RWPE1 (cell line): ENCODE measurements at regions not wholly inside any gene's neighbourhood (a gene's known extent, or its start where the extent isn't known, plus 50 kb on each side); places are given as distances from the start of the nearest gene placed in this dataset.

Source experiments
- CTCF ChIA-PET: fragments of 350-600 bp; sonication (Branson Sonifier 250); formaldehyde crosslinking; extraction: SDS; loops from one replicate; lab custom pipeline; 2021; lab: Yijun Ruan, JAX
- POLR2A ChIA-PET: fragments of 400-600 bp; formaldehyde crosslinking; extraction: SDS; loops from one replicate; lab custom pipeline; 2020; ENCODE audit warnings: antibody characterized with exemption; ENCODE audit not compliant: low non-redundant PET; lab: Yijun Ruan, JAX
- DNase-seq: peaks from one replicate; pipeline ENCODE4 v3.0.0; 2012; ENCODE audit warnings: low spot score
- H3K27ac ChIP-seq: fragments of 450-650 bp; 2 replicates; pipeline ENCODE4 v1.5.1; 2017
- CTCF ChIP-seq: fragments of 450-650 bp; conservative IDR thresholded peaks from 2 replicates; pipeline ENCODE4 v1.5.1; 2017; ENCODE audit warnings: low read depth, mild to moderate bottlenecking

GRCh38 chr16:65307286-65307685, 185.4 kb upstream of the CDH11 start:
- H3K27ac ChIP-seq = no peak overlapping the region
- no peak for TF ChIP-seq CTCF
- POLR2A ChIA-PET = no interaction called here
- CTCF ChIA-PET = no interaction called here
- DNase-seq = no peak

GRCh38 chr16:65306722-65307121, 184.9 kb upstream of the CDH11 start:
- no peak for TF ChIP-seq CTCF
- DNase-seq = no peak
- ChIA-PET CTCF (no interaction called here), POLR2A (no interaction called here)
- H3K27ac ChIP-seq = no peak overlapping the region

GRCh38 chr16:65306300-65306699, 184.4 kb upstream of the CDH11 start:
- no peak for TF ChIP-seq CTCF
- ChIA-PET POLR2A (no interaction called here), CTCF (no interaction called here)
- no peak for DNase-seq
- no peak overlapping the region for H3K27ac ChIP-seq

GRCh38 chr16:65305266-65305959, 183.6 kb upstream of the CDH11 start:
- no peak overlapping the region for H3K27ac ChIP-seq
- POLR2A ChIA-PET = no interaction called here
- CTCF ChIA-PET = interaction anchor here (0.6 kb wide), 1 partner anchor 155 kb away, joined by 3 read pairs; no protein-coding TSS in a partner anchor
- DNase-seq = no peak
- TF ChIP-seq CTCF = no peak

- TF ChIP-seq CTCF = no peak
- H3K27ac ChIP-seq = no peak overlapping the region
- ChIA-PET CTCF (no interaction called here), POLR2A (no interaction called here)
- DNase-seq = no peak
These were observed 179.2 kb upstream of the CDH11 start for GRCh38 chr16:65301029-65301428.

- DNase-seq = no peak
- CTCF ChIA-PET = interaction anchor here (0.6 kb wide), 2 partner anchors 29 to 174 kb away, joined by 3 to 5 read pairs; no protein-coding TSS in a partner anchor
- POLR2A ChIA-PET = no interaction called here
- no peak overlapping the region for H3K27ac ChIP-seq
- TF ChIP-seq CTCF = no peak
These were observed 175.6 kb upstream of the CDH11 start for GRCh38 chr16:65297453-65297852.
